ENCODE measurements at regions not wholly inside any gene's neighbourhood (a gene's known extent, or its start where the extent isn't known, plus 50 kb on each side); places are given as distances from the start of the nearest gene placed in this dataset.

GRCh38 chr3:74089814-74090213 is 465.1 kb upstream of the PDZRN3 start:
- ATAC-seq (ENCODE audit: low FRiP score in 2 of 2) (no peak), DNase-seq (no peak)
- 76 to 79% methylated on average over 1 of the region's 1 CpG for WGBS, 2 donors

GRCh38 chr3:74080056-74080461 is 455.3 kb upstream of the PDZRN3 start:
- DNase-seq (no peak), ATAC-seq (ENCODE audit: low FRiP score in 2 of 2) (no peak)
- Histone ChIP-seq H3K4me3 (no peak overlapping the region), H3K27ac (no peak overlapping the region), H3K4me1 (no peaks in the 10 kb centered on the region), H3K36me3 (no peaks in the 10 kb centered on the region), H3K9me3 (no peaks in the 10 kb centered on the region), H3K27me3 (no peaks in the 10 kb centered on the region)
- TF ChIP-seq CTCF (IDR thresholded peaks at IDR 0.05): no peak
- TF ChIP-seq POLR2A (IDR thresholded peaks at IDR 0.05): no peak
- no peak for TF ChIP-seq POLR2AphosphoS5 (IDR thresholded peaks at IDR 0.05)
- no peak for TF ChIP-seq EP300 (IDR thresholded peaks at IDR 0.05)
- 45 to 56% methylated on average over 5 of the region's 5 CpGs for WGBS, 2 donors

More at GRCh38 chr3:74089814-74090213, 465.1 kb upstream of the PDZRN3 start:
- H3K9me3 ChIP-seq: no peaks in the 10 kb centered on the region
- no peaks in the 10 kb centered on the region for H3K4me1 ChIP-seq
- no peaks in the 10 kb centered on the region for H3K27me3 ChIP-seq
- H3K4me3 ChIP-seq: no peak overlapping the region
- TF ChIP-seq POLR2AphosphoS5 (IDR thresholded peaks at IDR 0.05) (no peak), POLR2A (IDR thresholded peaks at IDR 0.05) (no peak), CTCF (IDR thresholded peaks at IDR 0.05) (no peak), EP300 (IDR thresholded peaks at IDR 0.05) (no peak)
- H3K27ac ChIP-seq: no peak overlapping the region
- H3K36me3 ChIP-seq: no peaks in the 10 kb centered on the region

GRCh38 chr3:74075241-74075640 is 450.5 kb upstream of the PDZRN3 start:
- no peaks in the 10 kb centered on the region for H3K27me3 ChIP-seq
- WGBS, 2 donors: 48 to 54% methylated on average over 2 of the region's 2 CpGs
- H3K27ac ChIP-seq: no peak overlapping the region
- TF ChIP-seq EP300 (IDR thresholded peaks at IDR 0.05) (no peak), CTCF (IDR thresholded peaks at IDR 0.05) (no peak), POLR2A (IDR thresholded peaks at IDR 0.05) (no peak), POLR2AphosphoS5 (IDR thresholded peaks at IDR 0.05) (no peak)
- H3K4me3 ChIP-seq: no peak overlapping the region
- ATAC-seq (ENCODE audit: low FRiP score in 2 of 2) (no peak), DNase-seq (no peak)
- H3K4me1 ChIP-seq: no peaks in the 10 kb centered on the region
- no peaks in the 10 kb centered on the region for H3K36me3 ChIP-seq
- H3K9me3 ChIP-seq: no peaks in the 10 kb centered on the region

GRCh38 chr3:74074700-74075099 is 450.0 kb upstream of the PDZRN3 start:
- H3K4me3 ChIP-seq: no peak overlapping the region
- WGBS, 2 donors: 33 to 41% methylated on average over 1 of the region's 1 CpG
- H3K4me1 ChIP-seq: no peaks in the 10 kb centered on the region
- no peaks in the 10 kb centered on the region for H3K36me3 ChIP-seq
- no peak for DNase-seq
- H3K27ac ChIP-seq: no peak overlapping the region
- TF ChIP-seq POLR2A (IDR thresholded peaks at IDR 0.05): no peak
- TF ChIP-seq EP300 (IDR thresholded peaks at IDR 0.05): no peak
- TF ChIP-seq CTCF (IDR thresholded peaks at IDR 0.05): no peak
- TF ChIP-seq POLR2AphosphoS5 (IDR thresholded peaks at IDR 0.05): no peak
- no peaks in the 10 kb centered on the region for H3K9me3 ChIP-seq
- no peak for ATAC-seq (ENCODE audit: low FRiP score in 2 of 2)
- no peaks in the 10 kb centered on the region for H3K27me3 ChIP-seq

GRCh38 chr3:74067296-74067695 is 442.6 kb upstream of the PDZRN3 start:
- 20 to 35% methylated on average over 1 of the region's 1 CpG for WGBS, 2 donors
- no peak for TF ChIP-seq POLR2AphosphoS5 (IDR thresholded peaks at IDR 0.05)
- no peak for TF ChIP-seq EP300 (IDR thresholded peaks at IDR 0.05)
- TF ChIP-seq POLR2A (IDR thresholded peaks at IDR 0.05): no peak
- TF ChIP-seq CTCF (IDR thresholded peaks at IDR 0.05): no peak
- H3K9me3 ChIP-seq: no peaks in the 10 kb centered on the region
- DNase-seq: no peak
- no peaks in the 10 kb centered on the region for H3K36me3 ChIP-seq
- ATAC-seq (ENCODE audit: low FRiP score in 2 of 2): no peak
- no peak overlapping the region for H3K27ac ChIP-seq
- H3K4me3 ChIP-seq: no peak overlapping the region
- no peaks in the 10 kb centered on the region for H3K27me3 ChIP-seq
- H3K4me1 ChIP-seq: no peaks in the 10 kb centered on the region

Data from upper lobe of left lung (tissue), 6 donors.